ENCODE measurements at regions not wholly inside any gene's neighbourhood (a gene's known extent, or its start where the extent isn't known, plus 50 kb on each side); places are given as distances from the start of the nearest gene placed in this dataset.
"Not testable (repeated sequence)": the region's sequence is repeated elsewhere in the genome, so short reads cannot be mapped to it uniquely, and the experiment has no call there.

GRCh38 chr1:220420726-220421125, 107.2 kb upstream of the MARK1 start (continued):
- TF ChIP-seq ZNF687 (IDR thresholded peaks at IDR 0.05) (no peak), IRF5 (IDR thresholded peaks at IDR 0.05; ENCODE audit: borderline replicate concordance) (no peak), MEF2A (IDR thresholded peaks at IDR 0.05; ENCODE audit: insufficient read depth, low read depth, low read length) (no peak), USF2 (IDR thresholded peaks at IDR 0.05; ENCODE audit: borderline replicate concordance, low read depth, low read length) (no peak), ATF2 (IDR thresholded peaks at IDR 0.05; ENCODE audit: low read length) (no peak), TAF1 (IDR thresholded peaks at IDR 0.05; ENCODE audit: borderline replicate concordance, low read depth, low read length) (no peak), PBX3 (IDR thresholded peaks at IDR 0.05; ENCODE audit: insufficient replicate concordance, low read depth, low read length) (no peak), NFIC (IDR thresholded peaks at IDR 0.05; ENCODE audit: low read depth, low read length) (no peak)

- POLR2A ChIA-PET; H3K27me3 ChIP-seq (replicated peaks in 1 of 2; ENCODE audit: control insufficient read depth in 2 of 2, insufficient read depth in 2 of 2, low read length in 1 of 2); ATAC-seq; DNase-seq (ENCODE audit: low read depth, low spot score); in situ Hi-C loops (cut with MboI); SMC1A ChIA-PET (ENCODE audit: uncharacterized antibody, unreplicated experiment); H3K9me3 ChIP-seq (replicated peaks; ENCODE audit: control insufficient read depth, insufficient read depth, low read length); FAIRE-seq; BruUV-seq (replicated peaks); CTCF ChIA-PET; intact Hi-C loops (cut with micrococcal nuclease; ENCODE audit: unreplicated experiment); H3K4me1 ChIP-seq (ENCODE audit: control insufficient read depth, insufficient read depth, low read length); H3K9ac ChIP-seq (ENCODE audit: control insufficient read depth, insufficient read depth, low read length); H3K27ac ChIP-seq (ENCODE audit: control insufficient read depth, insufficient read depth); H3K4me2 ChIP-seq (ENCODE audit: control insufficient read depth, insufficient read depth); H3K4me3 ChIP-seq; RAD21 ChIA-PET (ENCODE audit: unreplicated experiment); H2AFZ ChIP-seq (ENCODE audit: control insufficient read depth, low read depth, low read length); H3K36me3 ChIP-seq (ENCODE audit: control insufficient read depth in 2 of 2, insufficient read depth in 2 of 2, low read length in 1 of 2); H3K79me2 ChIP-seq (ENCODE audit: control insufficient read depth, insufficient read depth, low read length); H4K20me1 ChIP-seq (ENCODE audit: control insufficient read depth, insufficient read depth): not testable (repeated sequence)
- WGBS (ENCODE audit: insufficient coverage, insufficient replicate concordance, low lambda C conversion rate, missing lambda C conversion rate), result 82% methylated on average over 15 of the region's 19 CpGs
Observed at GRCh38 chr1:220412382-220412781, 115.6 kb upstream of the MARK1 start.
